GM10266 (cell line): ENCODE measurements at regions not wholly inside any gene's neighbourhood (a gene's known extent, or its start where the extent isn't known, plus 50 kb on each side); places are given as distances from the start of the nearest gene placed in this dataset.

Source experiments
- DNase-seq: peaks from one replicate; pipeline ENCODE4 v3.0.0; 2012; ENCODE audit errors: extremely low spot score
- TF ChIP-seq, protein P1 (sequence below): IDR thresholded peaks from 2 replicates; pipeline ENCODE4 v1.5.1; 2012; ENCODE audit warnings: mild to moderate bottlenecking, low read depth; ENCODE audit not compliant: control insufficient read depth, insufficient read depth; ENCODE audit errors: missing control alignments

DNA sequence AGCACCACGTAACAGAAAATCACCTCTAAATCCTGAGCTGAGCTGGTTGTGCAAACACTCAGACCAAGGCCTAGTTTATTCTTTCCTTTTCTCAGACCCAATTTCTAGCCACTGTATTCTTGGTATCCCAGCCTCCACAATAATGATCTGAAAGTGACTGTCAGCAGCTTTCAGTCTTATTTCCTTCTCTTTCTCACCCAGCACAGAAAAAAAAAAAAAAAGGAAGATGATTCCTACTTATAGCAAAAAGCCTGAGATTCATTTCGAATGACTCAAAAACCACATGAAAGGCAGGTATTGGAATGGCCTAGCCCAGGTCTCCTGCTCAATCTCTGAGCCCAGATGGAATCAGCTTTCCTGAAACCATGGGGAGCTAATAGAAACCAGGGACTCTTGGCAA lies 298.6 kb upstream of the PPFIA2 start:
- TF ChIP-seq, protein P1, sequence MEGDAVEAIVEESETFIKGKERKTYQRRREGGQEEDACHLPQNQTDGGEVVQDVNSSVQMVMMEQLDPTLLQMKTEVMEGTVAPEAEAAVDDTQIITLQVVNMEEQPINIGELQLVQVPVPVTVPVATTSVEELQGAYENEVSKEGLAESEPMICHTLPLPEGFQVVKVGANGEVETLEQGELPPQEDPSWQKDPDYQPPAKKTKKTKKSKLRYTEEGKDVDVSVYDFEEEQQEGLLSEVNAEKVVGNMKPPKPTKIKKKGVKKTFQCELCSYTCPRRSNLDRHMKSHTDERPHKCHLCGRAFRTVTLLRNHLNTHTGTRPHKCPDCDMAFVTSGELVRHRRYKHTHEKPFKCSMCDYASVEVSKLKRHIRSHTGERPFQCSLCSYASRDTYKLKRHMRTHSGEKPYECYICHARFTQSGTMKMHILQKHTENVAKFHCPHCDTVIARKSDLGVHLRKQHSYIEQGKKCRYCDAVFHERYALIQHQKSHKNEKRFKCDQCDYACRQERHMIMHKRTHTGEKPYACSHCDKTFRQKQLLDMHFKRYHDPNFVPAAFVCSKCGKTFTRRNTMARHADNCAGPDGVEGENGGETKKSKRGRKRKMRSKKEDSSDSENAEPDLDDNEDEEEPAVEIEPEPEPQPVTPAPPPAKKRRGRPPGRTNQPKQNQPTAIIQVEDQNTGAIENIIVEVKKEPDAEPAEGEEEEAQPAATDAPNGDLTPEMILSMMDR = no peak
- DNase-seq = no peak

DNA sequence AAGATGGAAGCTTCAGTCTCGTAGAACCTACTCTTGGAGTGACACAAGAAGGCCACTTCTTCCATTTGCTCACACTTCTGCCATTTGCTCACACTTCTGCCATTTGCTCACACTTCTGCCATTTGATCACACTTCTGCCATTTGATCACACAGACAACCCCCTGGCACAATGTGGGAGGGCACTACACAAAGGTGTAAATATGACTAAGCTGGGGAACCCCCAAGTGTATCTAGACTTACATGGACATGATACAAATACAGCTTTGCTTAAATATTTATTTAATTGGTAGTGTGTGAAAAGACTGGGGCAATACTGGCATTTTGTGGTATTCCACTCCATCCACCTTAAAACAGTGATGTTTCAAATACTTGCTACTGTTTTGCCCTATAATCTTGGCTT lies 296.2 kb upstream of the PPFIA2 start:
- TF ChIP-seq, protein P1 = no peak
- DNase-seq = no peak

DNA sequence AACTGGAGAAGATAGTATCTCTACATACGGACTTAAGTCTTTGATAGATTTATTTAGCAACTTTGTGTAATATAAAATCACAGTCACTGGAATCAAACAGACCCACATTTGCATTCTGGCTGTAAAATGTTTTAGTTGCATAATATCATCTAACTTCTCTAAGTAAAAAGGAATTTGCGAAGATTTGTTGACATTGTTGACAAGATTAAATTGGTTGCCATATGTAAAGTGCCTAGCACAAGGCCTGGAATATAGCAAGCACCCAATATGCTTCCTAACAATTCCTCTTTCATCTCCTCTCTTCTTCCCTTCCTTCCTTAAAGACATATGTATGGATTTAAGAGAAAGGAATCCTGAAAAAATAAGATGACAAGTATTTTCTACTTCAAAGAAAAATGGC lies 295.4 kb upstream of the PPFIA2 start:
- TF ChIP-seq, protein P1 = no peak
- no peak for DNase-seq

DNA sequence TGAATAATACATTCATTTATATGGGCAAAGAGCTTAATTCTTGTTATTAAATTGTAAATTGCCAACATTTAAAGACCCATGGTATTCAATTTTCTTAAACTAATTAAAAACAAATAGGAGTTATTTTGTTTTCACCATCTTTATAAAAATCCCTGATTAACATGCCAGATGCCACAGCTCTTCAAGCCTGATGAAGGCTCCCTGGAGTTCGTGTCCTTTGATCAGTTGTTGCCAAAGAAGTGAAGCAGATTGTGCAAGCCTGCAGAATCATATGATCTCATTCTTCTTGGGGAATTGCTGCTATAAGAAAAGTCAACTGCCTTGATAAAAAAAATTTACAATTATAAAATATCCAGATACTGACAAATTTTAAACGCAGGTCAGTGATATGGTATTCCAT lies 288.3 kb upstream of the PPFIA2 start:
- TF ChIP-seq, protein P1 = no peak
- DNase-seq = no peak

DNA sequence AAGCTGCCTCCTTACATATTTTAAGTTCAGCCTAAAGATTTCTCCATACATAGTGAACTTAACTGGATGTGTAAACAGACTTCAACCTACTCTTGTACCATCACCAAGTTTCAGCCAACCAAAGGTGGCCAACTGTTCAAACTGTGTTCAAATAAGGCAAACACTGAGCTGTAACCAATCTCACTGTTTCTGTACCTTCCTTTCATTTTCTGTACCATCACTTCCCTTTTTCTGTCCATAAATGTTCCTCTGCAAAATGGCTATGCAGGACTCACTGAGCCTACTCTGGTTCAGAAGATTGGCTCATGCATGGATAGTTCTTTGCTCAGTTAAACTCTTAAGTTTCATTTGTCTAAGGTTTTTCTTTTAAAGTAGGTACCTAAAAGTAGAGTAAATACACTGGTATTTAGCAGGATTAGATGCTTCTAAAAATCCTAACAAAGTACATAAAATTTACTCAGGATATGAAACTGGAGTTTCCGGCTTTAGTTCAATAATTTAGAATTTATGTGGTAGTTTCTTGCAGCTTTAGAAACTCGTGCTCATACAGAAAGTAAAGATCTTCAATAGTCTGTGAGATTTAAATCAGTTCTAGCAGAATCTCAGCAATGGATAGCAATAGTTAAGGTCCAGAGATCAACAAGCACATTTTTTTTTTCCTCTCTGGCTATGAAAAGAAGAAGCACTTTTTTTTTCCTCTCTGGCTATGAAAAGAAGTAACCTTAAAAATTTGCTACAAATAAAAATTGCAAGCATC lies 282.0 kb upstream of the PPFIA2 start:
- DNase-seq = no peak

DNA sequence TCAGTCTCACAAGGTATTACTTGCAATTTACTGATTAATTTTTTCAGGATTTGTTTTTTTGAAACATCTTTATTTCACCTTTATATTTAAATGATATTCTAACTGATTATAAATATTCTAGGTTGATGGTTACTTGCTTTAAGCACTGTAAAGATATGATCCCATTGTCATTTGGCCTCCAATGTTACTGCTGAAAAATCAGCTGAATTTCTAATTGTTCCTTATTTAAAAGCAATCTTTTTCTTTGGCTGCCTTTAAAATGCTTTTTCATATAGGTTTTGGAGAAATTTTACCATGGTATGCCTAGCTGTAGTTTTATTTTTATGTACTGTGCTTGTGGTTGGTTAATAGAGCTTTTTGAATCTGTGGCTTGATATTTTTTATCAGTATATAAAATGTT lies 275.6 kb upstream of the PPFIA2 start:
- TF ChIP-seq, protein P1 = no peak
- no peak for DNase-seq

More for the DNA sequence above, 282.0 kb upstream of the PPFIA2 start:
- TF ChIP-seq, protein P1 = no peak

DNA sequence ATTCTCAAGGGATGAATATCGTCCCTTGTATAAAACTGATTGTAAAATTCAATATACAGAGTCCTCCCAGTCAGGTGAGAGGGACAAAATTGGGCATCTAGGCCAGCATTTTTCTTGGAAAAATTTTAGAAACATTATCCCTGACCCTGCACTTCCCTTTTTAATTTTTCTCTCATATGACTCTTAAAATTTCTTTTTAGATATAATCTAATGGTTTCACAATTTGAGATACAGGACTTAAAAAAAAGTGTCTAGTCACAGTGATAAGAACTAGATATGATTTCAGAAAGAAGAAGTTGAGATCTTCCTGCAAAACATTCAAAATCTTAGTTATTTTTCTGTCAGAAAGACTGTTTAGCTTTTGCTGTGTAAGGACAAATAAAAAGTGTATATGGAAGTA lies 270.8 kb upstream of the PPFIA2 start:
- TF ChIP-seq, protein P1 = no peak
- no peak for DNase-seq
